ENCODE measurements at regions not wholly inside any gene's neighbourhood (a gene's known extent, or its start where the extent isn't known, plus 50 kb on each side); places are given as distances from the start of the nearest gene placed in this dataset.
"Not testable (repeated sequence)": the region's sequence is repeated elsewhere in the genome, so short reads cannot be mapped to it uniquely, and the experiment has no call there.

- intact Hi-C loops (cut with micrococcal nuclease; ENCODE audit: unreplicated experiment), result no loop called here
- Histone ChIP-seq H3K27ac (ENCODE audit: low read depth, low read length, poor library complexity, severe bottlenecking) (no peak overlapping the region), H3K4me3 (ENCODE audit: low read depth, low read length, poor library complexity, severe bottlenecking) (no peak overlapping the region), H3K36me3 (ENCODE audit: insufficient read depth, low read length, poor library complexity, severe bottlenecking) (no peaks in the 10 kb centered on the region), H3K27me3 (replicated peaks; ENCODE audit: insufficient read depth, low read depth, low read length, poor library complexity) (no peaks in the 10 kb centered on the region), H3K4me1 (ENCODE audit: insufficient read depth, low read length, poor library complexity, severe bottlenecking) (no peaks in the 10 kb centered on the region), H3K9me3 (ENCODE audit: low read depth, low read length, poor library complexity, severe bottlenecking) (no peaks in the 10 kb centered on the region)
- no TSS peak for BruUV-seq (replicated peaks)
- POLR2A ChIA-PET (ENCODE audit: low non-redundant PET), result no interaction called here
- TF ChIP-seq CTCF (conservative IDR thresholded peaks at IDR 0.05; ENCODE audit: low read depth, low read length) (no peak), EZH2 (IDR thresholded peaks at IDR 0.05; ENCODE audit: borderline replicate concordance, low read depth, low read length, poor library complexity, severe bottlenecking) (no peak)
- no peak for DNase-seq (ENCODE audit: low spot score)
- CTCF ChIA-PET, result no interaction called here
These were observed 92.5 kb upstream of the CD82 start for GRCh38 chr11:44472916-44473315.

- Histone ChIP-seq H3K27ac (ENCODE audit: low read depth, low read length, poor library complexity, severe bottlenecking) (no peak overlapping the region), H3K36me3 (ENCODE audit: insufficient read depth, low read length, poor library complexity, severe bottlenecking) (no peaks in the 10 kb centered on the region), H3K27me3 (replicated peaks; ENCODE audit: insufficient read depth, low read depth, low read length, poor library complexity) (no peaks in the 10 kb centered on the region), H3K9me3 (ENCODE audit: low read depth, low read length, poor library complexity, severe bottlenecking) (no peaks in the 10 kb centered on the region), H3K4me1 (ENCODE audit: insufficient read depth, low read length, poor library complexity, severe bottlenecking) (no peaks in the 10 kb centered on the region), H3K4me3 (ENCODE audit: low read depth, low read length, poor library complexity, severe bottlenecking) (no peak overlapping the region)
- POLR2A ChIA-PET (ENCODE audit: low non-redundant PET), result no interaction called here
- intact Hi-C loops (cut with micrococcal nuclease; ENCODE audit: unreplicated experiment), result no loop called here
- no TSS peak for BruUV-seq (replicated peaks)
- CTCF ChIA-PET, result no interaction called here
- TF ChIP-seq EZH2 (IDR thresholded peaks at IDR 0.05; ENCODE audit: borderline replicate concordance, low read depth, low read length, poor library complexity, severe bottlenecking), result no peak
- no peak for TF ChIP-seq CTCF (conservative IDR thresholded peaks at IDR 0.05; ENCODE audit: low read depth, low read length)
- no peak for DNase-seq (ENCODE audit: low spot score)
These were observed 90.8 kb upstream of the CD82 start for GRCh38 chr11:44474702-44475101.

- ChIA-PET POLR2A (ENCODE audit: low non-redundant PET) (no interaction called here), CTCF (interaction anchor here (0.5 kb wide), 1 partner anchor 478 kb away, joined by 6 read pairs; no protein-coding TSS in a partner anchor)
- no peaks in the 10 kb centered on the region for H3K9me3 ChIP-seq (ENCODE audit: low read depth, low read length, poor library complexity, severe bottlenecking)
- H3K27ac ChIP-seq (ENCODE audit: low read depth, low read length, poor library complexity, severe bottlenecking), result no peak overlapping the region
- TF ChIP-seq EZH2 (IDR thresholded peaks at IDR 0.05; ENCODE audit: borderline replicate concordance, low read depth, low read length, poor library complexity, severe bottlenecking) (no peak), CTCF (conservative IDR thresholded peaks at IDR 0.05; ENCODE audit: low read depth, low read length) (no peak)
- H3K27me3 ChIP-seq (replicated peaks; ENCODE audit: insufficient read depth, low read depth, low read length, poor library complexity), result no peaks in the 10 kb centered on the region
- no peaks in the 10 kb centered on the region for H3K4me1 ChIP-seq (ENCODE audit: insufficient read depth, low read length, poor library complexity, severe bottlenecking)
- no peaks in the 10 kb centered on the region for H3K36me3 ChIP-seq (ENCODE audit: insufficient read depth, low read length, poor library complexity, severe bottlenecking)
- no TSS peak for BruUV-seq (replicated peaks)
- DNase-seq (ENCODE audit: low spot score), result no peak
- no peak overlapping the region for H3K4me3 ChIP-seq (ENCODE audit: low read depth, low read length, poor library complexity, severe bottlenecking)
- intact Hi-C loops (cut with micrococcal nuclease; ENCODE audit: unreplicated experiment), result no loop called here
These were observed 90.3 kb upstream of the CD82 start for GRCh38 chr11:44475114-44475686.

- H3K4me1 ChIP-seq (ENCODE audit: insufficient read depth, low read length, poor library complexity, severe bottlenecking); POLR2A ChIA-PET (ENCODE audit: low non-redundant PET); BruUV-seq (replicated peaks); H3K27me3 ChIP-seq (replicated peaks; ENCODE audit: insufficient read depth, low read depth, low read length, poor library complexity); DNase-seq (ENCODE audit: low spot score); H3K36me3 ChIP-seq (ENCODE audit: insufficient read depth, low read length, poor library complexity, severe bottlenecking); H3K9me3 ChIP-seq (ENCODE audit: low read depth, low read length, poor library complexity, severe bottlenecking); CTCF ChIA-PET; intact Hi-C loops (cut with micrococcal nuclease; ENCODE audit: unreplicated experiment); H3K27ac ChIP-seq (ENCODE audit: low read depth, low read length, poor library complexity, severe bottlenecking); H3K4me3 ChIP-seq (ENCODE audit: low read depth, low read length, poor library complexity, severe bottlenecking): not testable (repeated sequence)
These were observed 83.1 kb upstream of the CD82 start for GRCh38 chr11:44482338-44482737.
